ENCODE measurements at regions not wholly inside any gene's neighbourhood (a gene's known extent, or its start where the extent isn't known, plus 50 kb on each side); places are given as distances from the start of the nearest gene placed in this dataset.

GRCh38 chr11:112856591-112856990, 104.6 kb upstream of the NCAM1 start:
- TF ChIP-seq, protein P1, sequence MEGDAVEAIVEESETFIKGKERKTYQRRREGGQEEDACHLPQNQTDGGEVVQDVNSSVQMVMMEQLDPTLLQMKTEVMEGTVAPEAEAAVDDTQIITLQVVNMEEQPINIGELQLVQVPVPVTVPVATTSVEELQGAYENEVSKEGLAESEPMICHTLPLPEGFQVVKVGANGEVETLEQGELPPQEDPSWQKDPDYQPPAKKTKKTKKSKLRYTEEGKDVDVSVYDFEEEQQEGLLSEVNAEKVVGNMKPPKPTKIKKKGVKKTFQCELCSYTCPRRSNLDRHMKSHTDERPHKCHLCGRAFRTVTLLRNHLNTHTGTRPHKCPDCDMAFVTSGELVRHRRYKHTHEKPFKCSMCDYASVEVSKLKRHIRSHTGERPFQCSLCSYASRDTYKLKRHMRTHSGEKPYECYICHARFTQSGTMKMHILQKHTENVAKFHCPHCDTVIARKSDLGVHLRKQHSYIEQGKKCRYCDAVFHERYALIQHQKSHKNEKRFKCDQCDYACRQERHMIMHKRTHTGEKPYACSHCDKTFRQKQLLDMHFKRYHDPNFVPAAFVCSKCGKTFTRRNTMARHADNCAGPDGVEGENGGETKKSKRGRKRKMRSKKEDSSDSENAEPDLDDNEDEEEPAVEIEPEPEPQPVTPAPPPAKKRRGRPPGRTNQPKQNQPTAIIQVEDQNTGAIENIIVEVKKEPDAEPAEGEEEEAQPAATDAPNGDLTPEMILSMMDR (CRISPR knock-in tag; IDR thresholded peaks at IDR 0.05): no peak
- TF ChIP-seq GTF2F1 (IDR thresholded peaks at IDR 0.05; ENCODE audit: low read length): no peak
- no peak for TF ChIP-seq ATF2 (CRISPR knock-in tag; IDR thresholded peaks at IDR 0.05)

All from HepG2 (cell line).